H1 (cell line): ENCODE measurements at regions not wholly inside any gene's neighbourhood (a gene's known extent, or its start where the extent isn't known, plus 50 kb on each side); places are given as distances from the start of the nearest gene placed in this dataset.

Source experiments
- BACH1 ChIP-seq: IDR thresholded peaks from 2 replicates; pipeline ENCODE4 v1.6.1; 2012; ENCODE audit warnings: low read length, improper control_type of control experiment
- GABPA ChIP-seq: IDR thresholded peaks from 2 replicates; pipeline ENCODE4 v1.6.1; 2011; ENCODE audit warnings: mild to moderate bottlenecking, low read length, moderate library complexity, borderline replicate concordance; ENCODE audit not compliant: insufficient read depth
- MAFK ChIP-seq: IDR thresholded peaks from 2 replicates; pipeline ENCODE4 v1.6.1; 2012; ENCODE audit warnings: low read depth, mild to moderate bottlenecking, improper control_type of control experiment, low read length
- PHF8 ChIP-seq: fragments of 200-600 bp; sonication (generic); conservative IDR thresholded peaks from 2 replicates; pipeline ENCODE4 v1.7.1; 2012; ENCODE audit warnings: low read depth, mild to moderate bottlenecking, inconsistent platforms, low read length, moderate library complexity
- POLR2A ChIP-seq, 2 experiments: IDR thresholded peaks; 1 replicate in 1 of 2; 2 replicates in 1 of 2; pipeline ENCODE4 v1.6.1; 2011; ENCODE audit warnings: low read depth in 2 of 2, low read length in 2 of 2, mild to moderate bottlenecking in 2 of 2; ENCODE audit errors: control extremely low read depth in 1 of 2
- POLR2AphosphoS5 ChIP-seq: IDR thresholded peaks from 2 replicates; pipeline ENCODE4 v1.6.1; 2011; ENCODE audit warnings: low read depth, low read length
- SP1 ChIP-seq: IDR thresholded peaks from 2 replicates; pipeline ENCODE4 v1.6.1; 2011; ENCODE audit warnings: low read depth, low read length
- TAF1 ChIP-seq: IDR thresholded peaks from 2 replicates; pipeline ENCODE4 v1.6.1; 2011; ENCODE audit warnings: mild to moderate bottlenecking, low read depth, low read length
- TF ChIP-seq, protein P1 (sequence below), 3 experiments: IDR thresholded peaks; 1 replicate in 2 of 3; 2 replicates in 1 of 3; pipeline versions ENCODE4 v1.5.1 to v1.6.1; 2011; ENCODE audit warnings: low read length in 3 of 3, mild to moderate bottlenecking in 3 of 3, inconsistent platforms in 2 of 3, low read depth in 1 of 3, moderate library complexity in 1 of 3; ENCODE audit not compliant: insufficient read depth in 1 of 3; ENCODE audit errors: control extremely low read depth in 1 of 3

DNA sequence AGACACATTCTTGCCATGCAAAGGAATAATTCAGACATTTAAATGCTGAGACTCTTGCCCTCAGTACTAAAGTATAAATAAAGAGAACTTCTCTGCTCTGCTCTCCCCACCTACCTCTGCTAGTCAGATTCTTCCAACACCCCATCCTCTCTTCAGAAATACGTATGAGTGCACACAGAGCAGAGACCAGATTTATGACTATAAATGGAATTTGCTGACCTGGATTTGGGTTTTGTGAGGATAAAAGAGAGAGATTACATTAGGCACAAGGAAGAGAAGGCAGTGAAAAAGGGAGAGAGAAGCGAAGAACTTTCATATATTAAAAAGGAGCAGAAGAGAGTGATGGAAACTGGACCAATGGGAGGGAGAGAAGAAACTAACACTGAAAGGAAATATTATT is 87.6 kb upstream of the EXOC1L start:
- no peak for TF ChIP-seq GABPA
- TF ChIP-seq, protein P1, sequence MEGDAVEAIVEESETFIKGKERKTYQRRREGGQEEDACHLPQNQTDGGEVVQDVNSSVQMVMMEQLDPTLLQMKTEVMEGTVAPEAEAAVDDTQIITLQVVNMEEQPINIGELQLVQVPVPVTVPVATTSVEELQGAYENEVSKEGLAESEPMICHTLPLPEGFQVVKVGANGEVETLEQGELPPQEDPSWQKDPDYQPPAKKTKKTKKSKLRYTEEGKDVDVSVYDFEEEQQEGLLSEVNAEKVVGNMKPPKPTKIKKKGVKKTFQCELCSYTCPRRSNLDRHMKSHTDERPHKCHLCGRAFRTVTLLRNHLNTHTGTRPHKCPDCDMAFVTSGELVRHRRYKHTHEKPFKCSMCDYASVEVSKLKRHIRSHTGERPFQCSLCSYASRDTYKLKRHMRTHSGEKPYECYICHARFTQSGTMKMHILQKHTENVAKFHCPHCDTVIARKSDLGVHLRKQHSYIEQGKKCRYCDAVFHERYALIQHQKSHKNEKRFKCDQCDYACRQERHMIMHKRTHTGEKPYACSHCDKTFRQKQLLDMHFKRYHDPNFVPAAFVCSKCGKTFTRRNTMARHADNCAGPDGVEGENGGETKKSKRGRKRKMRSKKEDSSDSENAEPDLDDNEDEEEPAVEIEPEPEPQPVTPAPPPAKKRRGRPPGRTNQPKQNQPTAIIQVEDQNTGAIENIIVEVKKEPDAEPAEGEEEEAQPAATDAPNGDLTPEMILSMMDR (IDR thresholded peaks at IDR 0.05; ENCODE audit: control extremely low read depth in 1 of 3, insufficient read depth in 1 of 3, low read depth in 1 of 3, low read length in 3 of 3) = no peak
- no peak for TF ChIP-seq POLR2A (IDR thresholded peaks at IDR 0.05; ENCODE audit: control extremely low read depth in 1 of 2, low read depth in 2 of 2, low read length in 2 of 2)
- TF ChIP-seq BACH1 = no peak
- no peak for TF ChIP-seq TAF1
- no peak for TF ChIP-seq MAFK
- no peak for TF ChIP-seq PHF8
- TF ChIP-seq SP1 = no peak
- TF ChIP-seq POLR2AphosphoS5 = no peak
